Stimulated activated CD4-positive, alpha-beta T cell treated with anti-CD3 and anti-CD28 coated beads, TNF-alpha, amount 100 ng/mL, for 24 hours (primary cell): ENCODE measurements at regions not wholly inside any gene's neighbourhood (a gene's known extent, or its start where the extent isn't known, plus 50 kb on each side); places are given as distances from the start of the nearest gene placed in this dataset.
A peak's percentile ranks its signal among the peaks of the same experiment; 100 is the strongest.

Experiments used
- DNase-seq, 3 experiments: peaks; one replicate each; pipeline ENCODE4 v3.0.0-alpha.2; 2020; ENCODE audit warnings: low read depth in 3 of 3

- no peak for DNase-seq
Measured at GRCh38 chr18:51649796-51650195, 452.3 kb upstream of the MEX3C start.

- DNase-seq: no peak
Measured at GRCh38 chr18:51651761-51652160, 454.3 kb upstream of the MEX3C start.

- no peak for DNase-seq
Measured at GRCh38 chr18:51653507-51654213, 456.2 kb upstream of the MEX3C start.

GRCh38 chr18:51654488-51655326, 457.2 kb upstream of the MEX3C start:
- DNase-seq: no peak

GRCh38 chr18:51655327-51655698, 457.8 kb upstream of the MEX3C start:
- DNase-seq: no peak

- no peak for DNase-seq
Measured at GRCh38 chr18:51656249-51656648, 458.8 kb upstream of the MEX3C start.

- no peak for DNase-seq
Measured at GRCh38 chr18:51658436-51658835, 461.0 kb upstream of the MEX3C start.

- no peak for DNase-seq
Measured at GRCh38 chr18:51659781-51660180, 462.3 kb upstream of the MEX3C start.

- DNase-seq: no peak
Measured at GRCh38 chr18:51660188-51660715, 462.8 kb upstream of the MEX3C start.

GRCh38 chr18:51664236-51664635, 466.8 kb upstream of the MEX3C start:
- no peak for DNase-seq

- no peak for DNase-seq
Measured at GRCh38 chr18:51666763-51667191, 469.3 kb upstream of the MEX3C start.

- DNase-seq: peak; percentile 6 to 50 (median 12)
Measured at GRCh38 chr18:51668101-51668500, 470.6 kb upstream of the MEX3C start.

GRCh38 chr18:51668607-51669006, 471.1 kb upstream of the MEX3C start:
- DNase-seq: no peak

- no peak for DNase-seq
Measured at GRCh38 chr18:51686590-51686989, 489.1 kb upstream of the MEX3C start.

- no peak for DNase-seq
Measured at GRCh38 chr18:51687845-51688585, 490.5 kb upstream of the MEX3C start.

GRCh38 chr18:51692612-51693011, 495.1 kb upstream of the MEX3C start:
- no peak for DNase-seq

- no peak for DNase-seq
Measured at GRCh38 chr18:51711298-51711889, 513.9 kb upstream of the MEX3C start.

GRCh38 chr18:51712821-51713220, 515.3 kb upstream of the MEX3C start:
- DNase-seq: no peak

- no peak for DNase-seq
Measured at GRCh38 chr18:51716277-51716676, 518.8 kb upstream of the MEX3C start.

GRCh38 chr18:51721388-51721787, 523.9 kb upstream of the MEX3C start:
- DNase-seq: no peak

GRCh38 chr18:51721996-51722395, 524.5 kb upstream of the MEX3C start:
- no peak for DNase-seq
